ENCODE measurements at regions not wholly inside any gene's neighbourhood (a gene's known extent, or its start where the extent isn't known, plus 50 kb on each side); places are given as distances from the start of the nearest gene placed in this dataset.
"Not testable (repeated sequence)": the region's sequence is repeated elsewhere in the genome, so short reads cannot be mapped to it uniquely, and the experiment has no call there.

DNA sequence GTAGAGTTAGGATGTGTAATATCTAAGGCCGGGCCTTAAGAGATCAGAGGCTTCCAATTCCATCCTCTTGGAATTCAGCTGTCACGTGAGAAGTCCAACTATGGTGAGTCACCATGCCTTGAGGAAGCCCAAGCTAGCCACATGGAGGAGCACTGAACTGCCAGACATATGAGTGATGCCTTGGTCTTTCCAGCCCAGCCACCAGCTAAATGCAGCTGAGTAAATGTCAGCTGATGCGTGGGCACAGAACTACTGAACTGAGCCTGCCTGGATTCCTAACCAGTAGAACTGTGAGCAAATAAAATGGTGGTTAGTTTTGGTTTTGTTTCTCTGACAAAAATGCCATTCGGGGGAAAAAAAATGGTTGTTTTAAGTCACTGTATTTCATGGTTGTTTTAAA is 153.7 kb upstream of the SERTAD2 start:
- Histone ChIP-seq H3K27ac (ENCODE audit: low read depth, low read length) (no peak overlapping the region), H3K27me3 (ENCODE audit: control insufficient read depth, insufficient read depth, low read length) (no peaks in the 10 kb centered on the region), H3K4me1 (ENCODE audit: control insufficient read depth, insufficient read depth, low read length) (no peaks in the 10 kb centered on the region), H3K4me3 (ENCODE audit: low read depth, low read length) (no peak overlapping the region), H3K9me3 (ENCODE audit: control insufficient read depth, insufficient read depth, low read length) (no peaks in the 10 kb centered on the region), H3K36me3 (ENCODE audit: control insufficient read depth, insufficient read depth, low read length) (no peaks in the 10 kb centered on the region)
- no peak for DNase-seq (ENCODE audit: low read depth in 4 of 6, low spot score in 6 of 6)
- 98% methylated on average over 3 of the region's 4 CpGs for WGBS (ENCODE audit: insufficient coverage)

DNA sequence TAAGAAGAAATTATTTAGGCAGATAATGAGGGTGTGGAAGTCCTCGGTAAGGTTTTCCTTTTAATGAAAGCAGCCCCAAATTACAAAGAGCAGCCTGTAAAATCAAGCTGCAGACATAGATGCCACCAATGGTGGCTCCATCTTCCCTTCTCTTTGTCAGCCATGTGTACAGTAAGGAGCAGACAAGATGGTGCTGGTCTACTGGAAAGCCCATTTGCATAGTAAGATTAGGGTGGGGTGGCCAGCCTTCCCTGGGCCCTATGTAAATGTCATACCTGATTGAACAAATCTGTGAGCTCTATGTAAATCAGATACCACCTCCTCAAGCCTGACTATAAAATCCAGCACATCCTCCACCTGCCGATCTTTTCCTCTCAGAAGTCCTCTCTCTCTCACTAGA is 154.4 kb upstream of the SERTAD2 start:
- no peak overlapping the region for H3K27ac ChIP-seq (ENCODE audit: low read depth, low read length)
- H3K4me1 ChIP-seq (ENCODE audit: control insufficient read depth, insufficient read depth, low read length): no peaks in the 10 kb centered on the region
- WGBS (ENCODE audit: insufficient coverage): 86% methylated on average over 2 of the region's 2 CpGs
- no peaks in the 10 kb centered on the region for H3K36me3 ChIP-seq (ENCODE audit: control insufficient read depth, insufficient read depth, low read length)
- no peaks in the 10 kb centered on the region for H3K9me3 ChIP-seq (ENCODE audit: control insufficient read depth, insufficient read depth, low read length)
- no peak overlapping the region for H3K4me3 ChIP-seq (ENCODE audit: low read depth, low read length)
- DNase-seq (ENCODE audit: low read depth in 4 of 6, low spot score in 6 of 6): no peak
- H3K27me3 ChIP-seq (ENCODE audit: control insufficient read depth, insufficient read depth, low read length): no peaks in the 10 kb centered on the region

DNA sequence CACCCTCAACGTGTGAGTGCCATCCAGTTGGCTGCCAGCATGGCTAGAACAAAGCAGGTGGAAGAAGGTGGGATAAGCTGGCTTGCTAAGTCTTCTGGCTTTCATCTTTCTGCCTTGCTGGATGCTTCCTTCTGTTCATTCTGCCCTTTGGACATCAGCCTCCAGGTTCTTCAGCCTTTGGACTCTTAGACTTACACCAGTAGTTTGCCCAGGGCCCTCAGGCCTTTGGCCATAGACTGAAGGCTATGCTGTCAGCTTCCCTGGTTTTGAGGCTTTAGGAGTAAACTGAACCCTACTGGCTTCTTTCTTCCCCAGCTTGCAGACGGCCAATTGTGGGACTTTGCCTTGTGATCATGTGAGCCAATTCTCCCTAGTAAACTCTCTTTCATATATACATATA is 155.0 kb upstream of the SERTAD2 start:
- H3K4me1 ChIP-seq (ENCODE audit: control insufficient read depth, insufficient read depth, low read length): no peaks in the 10 kb centered on the region
- H3K9me3 ChIP-seq (ENCODE audit: control insufficient read depth, insufficient read depth, low read length): no peaks in the 10 kb centered on the region
- H3K27ac ChIP-seq (ENCODE audit: low read depth, low read length): no peak overlapping the region
- H3K4me3 ChIP-seq (ENCODE audit: low read depth, low read length): no peak overlapping the region
- 42% methylated on average over 1 of the region's 2 CpGs for WGBS (ENCODE audit: insufficient coverage)
- no peaks in the 10 kb centered on the region for H3K36me3 ChIP-seq (ENCODE audit: control insufficient read depth, insufficient read depth, low read length)
- DNase-seq (ENCODE audit: low read depth in 4 of 6, low spot score in 6 of 6): no peak
- no peaks in the 10 kb centered on the region for H3K27me3 ChIP-seq (ENCODE audit: control insufficient read depth, insufficient read depth, low read length)

DNA sequence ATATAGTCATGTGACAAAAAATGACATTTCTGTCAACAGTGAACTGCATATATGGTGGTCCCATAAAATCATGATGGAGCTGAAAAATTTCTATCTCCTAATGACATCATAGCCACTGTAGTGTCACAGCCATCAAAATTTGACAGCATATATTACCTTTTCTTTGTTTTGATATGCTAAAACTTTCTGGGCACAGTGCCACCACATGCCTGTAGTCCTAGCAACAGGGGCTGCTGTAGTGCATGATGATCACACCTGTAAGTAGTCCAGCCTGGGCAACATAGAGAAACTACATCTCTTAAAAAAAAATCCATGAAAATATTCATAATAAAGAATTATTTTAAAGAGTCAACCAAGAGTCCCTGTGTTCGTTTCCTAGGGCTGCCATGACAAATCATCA is 155.5 kb upstream of the SERTAD2 start:
- DNase-seq (ENCODE audit: low read depth in 4 of 6, low spot score in 6 of 6): no peak
- H3K4me1 ChIP-seq (ENCODE audit: control insufficient read depth, insufficient read depth, low read length): no peaks in the 10 kb centered on the region
- no peaks in the 10 kb centered on the region for H3K9me3 ChIP-seq (ENCODE audit: control insufficient read depth, insufficient read depth, low read length)
- WGBS (ENCODE audit: insufficient coverage): 86% methylated on average over 1 of the region's 1 CpG
- no peaks in the 10 kb centered on the region for H3K36me3 ChIP-seq (ENCODE audit: control insufficient read depth, insufficient read depth, low read length)
- no peaks in the 10 kb centered on the region for H3K27me3 ChIP-seq (ENCODE audit: control insufficient read depth, insufficient read depth, low read length)
- no peak overlapping the region for H3K27ac ChIP-seq (ENCODE audit: low read depth, low read length)
- H3K4me3 ChIP-seq (ENCODE audit: low read depth, low read length): no peak overlapping the region

DNA sequence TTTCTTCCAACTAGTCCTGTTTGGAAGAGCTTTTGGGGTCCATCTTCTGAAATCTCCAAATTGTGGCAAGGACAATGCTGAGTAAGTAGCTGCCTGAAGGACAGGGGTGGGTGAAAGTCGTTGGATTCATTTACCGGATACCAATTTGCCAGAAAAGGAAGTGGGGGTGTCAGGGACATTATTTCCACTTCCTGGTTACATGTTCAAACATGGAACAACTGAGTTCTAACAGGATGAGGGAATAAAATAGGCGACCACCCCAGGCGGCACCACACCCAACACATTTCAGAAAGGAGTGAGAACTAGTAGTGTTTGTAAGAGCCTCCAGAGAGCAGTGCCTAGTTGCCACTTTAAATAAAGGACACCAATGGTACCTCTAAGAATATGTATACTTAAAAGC is 158.6 kb upstream of the SERTAD2 start:
- Histone ChIP-seq H3K4me3 (ENCODE audit: low read depth, low read length) (no peak overlapping the region), H3K36me3 (ENCODE audit: control insufficient read depth, insufficient read depth, low read length) (no peaks in the 10 kb centered on the region), H3K9me3 (ENCODE audit: control insufficient read depth, insufficient read depth, low read length) (no peaks in the 10 kb centered on the region), H3K4me1 (ENCODE audit: control insufficient read depth, insufficient read depth, low read length) (no peaks in the 10 kb centered on the region), H3K27ac (ENCODE audit: low read depth, low read length) (no peak overlapping the region), H3K27me3 (ENCODE audit: control insufficient read depth, insufficient read depth, low read length) (no peaks in the 10 kb centered on the region)
- DNase-seq (ENCODE audit: low read depth in 4 of 6, low spot score in 6 of 6): no peak
- WGBS (ENCODE audit: insufficient coverage): no CpG with 5 or more reads among the region's 4 CpGs

DNA sequence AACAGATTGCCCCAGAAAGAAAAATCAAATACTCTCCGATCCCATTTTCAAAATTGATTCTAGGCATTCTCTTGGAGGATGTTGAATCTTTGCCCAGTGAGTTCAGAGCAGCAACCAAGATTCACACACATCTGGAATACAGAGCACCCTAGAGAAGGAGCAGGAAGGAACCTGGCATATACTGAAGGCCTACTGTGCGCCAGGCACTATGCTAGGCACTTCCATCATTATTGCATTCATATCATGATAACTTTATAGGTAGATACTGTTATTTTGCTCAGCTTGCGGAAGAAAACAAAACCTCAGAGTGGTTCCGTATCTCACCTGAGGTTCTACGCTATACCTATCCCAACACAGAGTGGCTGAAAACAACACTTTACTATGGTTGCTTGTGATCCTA is 160.3 kb upstream of the SERTAD2 start:
- Histone ChIP-seq H3K4me1 (ENCODE audit: control insufficient read depth, insufficient read depth, low read length) (no peaks in the 10 kb centered on the region), H3K4me3 (ENCODE audit: low read depth, low read length) (no peak overlapping the region), H3K27me3 (ENCODE audit: control insufficient read depth, insufficient read depth, low read length) (no peaks in the 10 kb centered on the region), H3K36me3 (ENCODE audit: control insufficient read depth, insufficient read depth, low read length) (no peaks in the 10 kb centered on the region), H3K27ac (ENCODE audit: low read depth, low read length) (no peak overlapping the region), H3K9me3 (ENCODE audit: control insufficient read depth, insufficient read depth, low read length) (no peaks in the 10 kb centered on the region)
- WGBS (ENCODE audit: insufficient coverage): 100% methylated on average over 1 of the region's 5 CpGs
- no peak for DNase-seq (ENCODE audit: low read depth in 4 of 6, low spot score in 6 of 6)

DNA sequence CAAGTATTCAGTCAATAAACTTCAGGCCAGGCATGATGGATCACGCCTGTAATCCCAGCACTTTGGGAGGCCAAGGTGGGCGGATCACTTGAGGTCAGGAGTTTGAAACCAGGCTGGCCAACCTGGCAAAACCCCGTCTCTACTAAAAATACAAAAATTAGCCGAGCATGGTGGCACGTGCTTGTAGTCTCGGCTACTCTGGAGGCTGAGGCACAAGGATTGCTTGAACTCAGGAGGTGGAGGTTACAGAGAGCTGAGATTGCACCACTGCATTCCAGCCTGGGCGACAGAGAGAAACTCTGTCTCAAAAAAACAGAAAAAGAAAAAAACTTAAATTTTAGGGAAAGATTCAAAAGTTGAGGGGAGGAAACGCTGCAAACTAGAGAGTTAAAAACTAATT is 162.8 kb upstream of the SERTAD2 start:
- not testable (repeated sequence) for DNase-seq (ENCODE audit: low read depth in 4 of 6, low spot score in 6 of 6); H3K9me3 ChIP-seq (ENCODE audit: control insufficient read depth, insufficient read depth, low read length); H3K27ac ChIP-seq (ENCODE audit: low read depth, low read length); H3K36me3 ChIP-seq (ENCODE audit: control insufficient read depth, insufficient read depth, low read length); H3K4me3 ChIP-seq (ENCODE audit: low read depth, low read length); H3K27me3 ChIP-seq (ENCODE audit: control insufficient read depth, insufficient read depth, low read length); H3K4me1 ChIP-seq (ENCODE audit: control insufficient read depth, insufficient read depth, low read length)
- WGBS (ENCODE audit: insufficient coverage): 89% methylated on average over 4 of the region's 8 CpGs

DNA sequence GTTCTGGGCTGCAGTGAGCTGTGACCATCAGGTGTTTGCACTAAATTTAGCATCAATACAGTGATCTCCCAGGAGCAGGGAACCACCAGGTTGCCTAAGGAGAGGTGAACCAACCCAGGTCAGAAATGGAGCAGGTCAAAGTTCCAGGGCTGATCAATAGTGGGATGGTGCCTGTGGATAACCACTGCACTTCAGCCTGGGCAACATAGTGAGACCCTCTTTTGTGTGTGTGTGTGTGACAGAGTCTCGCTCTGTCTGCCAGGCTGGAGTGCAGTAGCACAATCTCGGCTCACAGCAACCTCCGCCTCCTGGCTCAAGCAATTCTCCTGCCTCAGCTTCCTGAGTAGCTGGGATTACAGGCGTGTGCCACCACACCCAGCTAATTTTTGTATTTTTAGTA is 163.7 kb upstream of the SERTAD2 start:
- DNase-seq (ENCODE audit: low read depth in 4 of 6, low spot score in 6 of 6): no peak
- Histone ChIP-seq H3K9me3 (ENCODE audit: control insufficient read depth, insufficient read depth, low read length) (no peaks in the 10 kb centered on the region), H3K27ac (ENCODE audit: low read depth, low read length) (no peak overlapping the region), H3K4me3 (ENCODE audit: low read depth, low read length) (no peak overlapping the region), H3K4me1 (ENCODE audit: control insufficient read depth, insufficient read depth, low read length) (no peaks in the 10 kb centered on the region), H3K27me3 (ENCODE audit: control insufficient read depth, insufficient read depth, low read length) (no peaks in the 10 kb centered on the region), H3K36me3 (ENCODE audit: control insufficient read depth, insufficient read depth, low read length) (no peaks in the 10 kb centered on the region)
- 100% methylated on average over 1 of the region's 4 CpGs for WGBS (ENCODE audit: insufficient coverage)

DNA sequence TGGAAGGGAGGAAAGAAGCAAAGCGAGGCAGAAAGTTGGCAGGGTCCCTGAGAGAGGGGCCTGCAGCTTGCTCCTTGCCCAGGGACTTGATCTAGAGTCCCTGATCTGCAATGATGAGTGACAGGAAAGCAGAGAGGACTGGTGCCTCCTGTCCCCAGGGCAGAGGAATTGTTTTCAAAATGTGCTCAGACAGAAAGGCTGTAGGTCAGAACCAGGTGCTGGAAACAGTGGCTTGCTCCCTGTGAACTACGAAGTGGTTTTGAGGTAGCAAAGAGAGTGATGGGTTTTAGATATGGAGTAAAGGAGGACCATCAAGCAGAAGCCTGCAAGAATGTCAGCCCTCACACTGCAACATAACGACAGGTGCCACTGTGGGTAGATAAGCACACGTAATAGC is 164.9 kb upstream of the SERTAD2 start:
- no peaks in the 10 kb centered on the region for H3K9me3 ChIP-seq (ENCODE audit: control insufficient read depth, insufficient read depth, low read length)
- no peaks in the 10 kb centered on the region for H3K36me3 ChIP-seq (ENCODE audit: control insufficient read depth, insufficient read depth, low read length)
- DNase-seq (ENCODE audit: low read depth in 4 of 6, low spot score in 6 of 6): no peak
- no peak overlapping the region for H3K27ac ChIP-seq (ENCODE audit: low read depth, low read length)
- no peak overlapping the region for H3K4me3 ChIP-seq (ENCODE audit: low read depth, low read length)
- H3K27me3 ChIP-seq (ENCODE audit: control insufficient read depth, insufficient read depth, low read length): no peaks in the 10 kb centered on the region
- H3K4me1 ChIP-seq (ENCODE audit: control insufficient read depth, insufficient read depth, low read length): no peaks in the 10 kb centered on the region
- 46% methylated on average over 4 of the region's 4 CpGs for WGBS (ENCODE audit: insufficient coverage)

DNA sequence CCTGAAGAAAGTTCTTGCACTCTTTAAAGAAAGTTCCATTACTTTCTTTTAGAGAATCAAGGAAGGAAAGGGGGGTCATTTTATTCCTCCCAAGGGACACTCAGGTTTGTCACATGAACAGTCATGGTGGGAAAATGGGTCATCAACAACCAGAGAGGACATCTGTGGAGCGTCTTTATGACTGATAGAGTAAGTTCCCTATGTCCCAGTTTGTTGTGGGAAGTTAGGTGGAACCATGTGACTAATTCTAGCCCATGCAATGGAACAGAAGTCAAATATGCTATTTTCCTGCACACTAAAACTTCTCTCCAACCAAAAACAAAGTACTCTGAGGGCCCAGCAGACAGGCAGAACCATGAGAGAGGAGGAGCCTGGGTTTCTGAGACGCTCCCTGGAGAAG is 165.6 kb upstream of the SERTAD2 start:
- H3K27me3 ChIP-seq (ENCODE audit: control insufficient read depth, insufficient read depth, low read length): no peaks in the 10 kb centered on the region
- H3K4me1 ChIP-seq (ENCODE audit: control insufficient read depth, insufficient read depth, low read length): no peaks in the 10 kb centered on the region
- no peak overlapping the region for H3K27ac ChIP-seq (ENCODE audit: low read depth, low read length)
- H3K36me3 ChIP-seq (ENCODE audit: control insufficient read depth, insufficient read depth, low read length): no peaks in the 10 kb centered on the region
- DNase-seq (ENCODE audit: low read depth in 4 of 6, low spot score in 6 of 6): no peak
- 100% methylated on average over 1 of the region's 2 CpGs for WGBS (ENCODE audit: insufficient coverage)
- H3K9me3 ChIP-seq (ENCODE audit: control insufficient read depth, insufficient read depth, low read length): no peaks in the 10 kb centered on the region
- no peak overlapping the region for H3K4me3 ChIP-seq (ENCODE audit: low read depth, low read length)
